ENCODE measurements at regions not wholly inside any gene's neighbourhood (a gene's known extent, or its start where the extent isn't known, plus 50 kb on each side); places are given as distances from the start of the nearest gene placed in this dataset.
"Not testable (repeated sequence)": the region's sequence is repeated elsewhere in the genome, so short reads cannot be mapped to it uniquely, and the experiment has no call there.

GRCh38 chr20:6696001-6696400 lies 71.5 kb upstream of the BMP2 start:
- no peak overlapping the region for H3K23ac ChIP-seq (ENCODE audit: insufficient read length, low read depth, low read length)
- no peak overlapping the region for H2BK20ac ChIP-seq (ENCODE audit: low read depth, low read length, poor library complexity, severe bottlenecking)
- H3K27me3 ChIP-seq (ENCODE audit: insufficient read depth, low read length): no peaks in the 10 kb centered on the region
- Mint-ChIP-seq H3K9me3 (peaks cover 0 to 2% of the 10 kb centered on the region in 2 experiments; a peak in 2 of 5 replicates), H3K36me3 (ENCODE audit: insufficient read depth in 1 of 3, low read depth in 3 of 3) (no peaks in the 10 kb centered on the region; a peak in 1 of 7 replicates), H3K27me3 (ENCODE audit: low read depth) (no peaks in the 10 kb centered on the region; the same call in 1 of the 2 replicates), H3K4me3 (no peak overlapping the region), H3K4me1 (peaks cover 22 to 27% of the 10 kb centered on the region in 2 experiments), H3K27ac (no peak overlapping the region)
- no peak for DNase-seq
- H2BK5ac ChIP-seq (ENCODE audit: insufficient read length, low read length): no peak overlapping the region
- H4K20me1 ChIP-seq (ENCODE audit: control insufficient read depth, insufficient read depth, insufficient read length): no peaks in the 10 kb centered on the region
- H3K9me3 ChIP-seq (ENCODE audit: control insufficient read depth, low read depth, low read length): no peaks in the 10 kb centered on the region
- H2BK120ac ChIP-seq (ENCODE audit: low read depth, low read length, poor library complexity, severe bottlenecking): no peak overlapping the region
- H2AK5ac ChIP-seq (ENCODE audit: insufficient read length, low read length): peak overlapping the region; percentile 62
- H2BK15ac ChIP-seq (ENCODE audit: low read depth, low read length): no peak overlapping the region
- no peak overlapping the region for H3K4ac ChIP-seq (ENCODE audit: low read depth, low read length)
- H3K18ac ChIP-seq (ENCODE audit: insufficient read length, low read depth, low read length): no peak overlapping the region
- no peak overlapping the region for H2BK12ac ChIP-seq (ENCODE audit: insufficient read length, low read depth, low read length)
- no peak overlapping the region for H3T11ph ChIP-seq (ENCODE audit: low read length)
- no peak for TF ChIP-seq CTCF (conservative IDR thresholded peaks at IDR 0.05)
- H4K5ac ChIP-seq (ENCODE audit: insufficient read length, low read depth, low read length): no peak overlapping the region
- H4K91ac ChIP-seq (ENCODE audit: insufficient read length, low read depth, low read length): no peak overlapping the region
- H4K8ac ChIP-seq (replicated peaks; ENCODE audit: insufficient read length, low read depth, low read length): no peak overlapping the region
- no peak overlapping the region for H3K56ac ChIP-seq (ENCODE audit: insufficient read length, low read depth, low read length)
- peaks cover 4% of the 10 kb centered on the region; the same call in 1 of the 2 replicates for H3K4me1 ChIP-seq (ENCODE audit: insufficient read depth, low read length)
- no peaks in the 10 kb centered on the region for H3K79me2 ChIP-seq (ENCODE audit: insufficient read depth, low read length)
- no peak overlapping the region for H3K9ac ChIP-seq (ENCODE audit: extremely low read depth, insufficient read length, low read length)
- no peaks in the 10 kb centered on the region for H3K23me2 ChIP-seq (ENCODE audit: insufficient read length, low read depth, low read length, poor library complexity, severe bottlenecking)
- no peak overlapping the region for H3K4me2 ChIP-seq (ENCODE audit: insufficient read depth, insufficient read length, low read length)
- no peak overlapping the region for H3K27ac ChIP-seq (ENCODE audit: insufficient read length, low read depth, low read length)
- no peak overlapping the region for H2AFZ ChIP-seq (ENCODE audit: low read length)
- WGBS (ENCODE audit: extremely low coverage, insufficient read length, low lambda C conversion rate): no CpG with 5 or more reads among the region's 4 CpGs
- no peaks in the 10 kb centered on the region for H3K79me1 ChIP-seq (ENCODE audit: insufficient read depth, low read depth, low read length, poor library complexity, severe bottlenecking)
- H3K14ac ChIP-seq (ENCODE audit: insufficient read depth, low read length): no peak overlapping the region; the same call in 1 of the 2 replicates

- not testable (repeated sequence) for H3K4ac ChIP-seq (ENCODE audit: low read depth, low read length); H4K5ac ChIP-seq (ENCODE audit: insufficient read length, low read depth, low read length); H3T11ph ChIP-seq (ENCODE audit: low read length); H2BK120ac ChIP-seq (ENCODE audit: low read depth, low read length, poor library complexity, severe bottlenecking); H2AFZ ChIP-seq (ENCODE audit: low read length); H4K91ac ChIP-seq (ENCODE audit: insufficient read length, low read depth, low read length); H3K23ac ChIP-seq (ENCODE audit: insufficient read length, low read depth, low read length); H3K18ac ChIP-seq (ENCODE audit: insufficient read length, low read depth, low read length); H4K20me1 ChIP-seq (ENCODE audit: control insufficient read depth, insufficient read depth, insufficient read length); H2AK5ac ChIP-seq (ENCODE audit: insufficient read length, low read length); H2BK12ac ChIP-seq (ENCODE audit: insufficient read length, low read depth, low read length); H3K27me3 Mint-ChIP-seq (ENCODE audit: low read depth); H3K9ac ChIP-seq (ENCODE audit: extremely low read depth, insufficient read length, low read length); H3K36me3 Mint-ChIP-seq (ENCODE audit: insufficient read depth in 1 of 3, low read depth in 3 of 3); H2BK15ac ChIP-seq (ENCODE audit: low read depth, low read length); H3K79me2 ChIP-seq (ENCODE audit: insufficient read depth, low read length); H3K4me1 ChIP-seq (ENCODE audit: insufficient read depth, low read length); H3K14ac ChIP-seq (ENCODE audit: insufficient read depth, low read length); H3K4me3 Mint-ChIP-seq; H4K8ac ChIP-seq (replicated peaks; ENCODE audit: insufficient read length, low read depth, low read length); H3K23me2 ChIP-seq (ENCODE audit: insufficient read length, low read depth, low read length, poor library complexity, severe bottlenecking); H3K27ac Mint-ChIP-seq; H3K9me3 ChIP-seq (ENCODE audit: control insufficient read depth, low read depth, low read length); H3K56ac ChIP-seq (ENCODE audit: insufficient read length, low read depth, low read length); DNase-seq; H3K27ac ChIP-seq (ENCODE audit: insufficient read length, low read depth, low read length); H3K79me1 ChIP-seq (ENCODE audit: insufficient read depth, low read depth, low read length, poor library complexity, severe bottlenecking); H3K4me2 ChIP-seq (ENCODE audit: insufficient read depth, insufficient read length, low read length); H3K27me3 ChIP-seq (ENCODE audit: insufficient read depth, low read length); H2BK5ac ChIP-seq (ENCODE audit: insufficient read length, low read length); H3K9me3 Mint-ChIP-seq; H2BK20ac ChIP-seq (ENCODE audit: low read depth, low read length, poor library complexity, severe bottlenecking)
- H3K4me1 Mint-ChIP-seq: peaks cover 16 to 22% of the 10 kb centered on the region in 2 experiments
- no CpG with 5 or more reads among the region's 3 CpGs for WGBS (ENCODE audit: extremely low coverage, insufficient read length, low lambda C conversion rate)
Observed at GRCh38 chr20:6693808-6694198, 73.7 kb upstream of the BMP2 start.

Data from H9 (cell line).